ENCODE measurements at regions not wholly inside any gene's neighbourhood (a gene's known extent, or its start where the extent isn't known, plus 50 kb on each side); places are given as distances from the start of the nearest gene placed in this dataset.

DNA sequence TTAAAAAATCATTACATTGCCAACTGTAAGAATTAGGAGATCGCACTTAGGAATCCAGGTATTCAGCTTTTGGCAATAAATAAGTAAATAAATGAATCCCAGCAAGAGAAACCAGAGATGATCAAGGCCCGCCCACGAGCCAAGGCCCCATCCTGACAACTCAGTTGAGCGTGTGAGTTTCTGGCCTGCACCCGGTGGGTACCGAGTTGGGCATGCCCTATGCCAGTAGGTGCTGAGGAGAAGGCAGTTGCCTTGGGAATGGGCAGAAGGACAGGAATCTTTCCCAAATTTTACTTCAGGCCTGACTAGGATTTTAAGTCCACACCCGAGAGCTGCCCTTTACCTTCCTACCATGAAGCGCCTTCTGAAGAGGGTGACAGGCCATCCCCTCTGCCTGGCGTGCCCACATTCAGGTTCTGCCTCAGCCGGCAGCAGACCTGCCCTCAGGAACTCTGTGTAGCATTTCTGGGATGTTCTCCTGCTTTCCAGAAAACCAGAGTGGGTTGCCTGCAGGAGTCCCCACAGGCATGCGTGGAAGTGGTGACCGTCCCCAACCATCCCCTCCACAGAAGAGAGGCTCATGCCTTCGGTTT is 99.3 kb upstream of the ALDH1A3 start:
- no peaks in the 10 kb centered on the region for H3K9me3 ChIP-seq (ENCODE audit: control insufficient read depth in 2 of 2, low read length in 2 of 2)
- H3K4me3 ChIP-seq (ENCODE audit: low read length in 2 of 2), result no peak overlapping the region
- peaks cover 0 to 2% of the 10 kb centered on the region in 2 donors for H3K27me3 ChIP-seq (ENCODE audit: control insufficient read depth in 1 of 2, insufficient read depth in 2 of 2, low read length in 2 of 2)
- H3K36me3 ChIP-seq (ENCODE audit: control insufficient read depth in 2 of 2, insufficient read depth in 2 of 2, low read length in 2 of 2), result no peaks in the 10 kb centered on the region
- no peaks in the 10 kb centered on the region for H3K4me1 ChIP-seq (ENCODE audit: control insufficient read depth, insufficient read depth, low read length)
- H3K27ac ChIP-seq (ENCODE audit: low read length), result no peak overlapping the region
- no peak overlapping the region for H3K9ac ChIP-seq (ENCODE audit: low read length in 2 of 2)

DNA sequence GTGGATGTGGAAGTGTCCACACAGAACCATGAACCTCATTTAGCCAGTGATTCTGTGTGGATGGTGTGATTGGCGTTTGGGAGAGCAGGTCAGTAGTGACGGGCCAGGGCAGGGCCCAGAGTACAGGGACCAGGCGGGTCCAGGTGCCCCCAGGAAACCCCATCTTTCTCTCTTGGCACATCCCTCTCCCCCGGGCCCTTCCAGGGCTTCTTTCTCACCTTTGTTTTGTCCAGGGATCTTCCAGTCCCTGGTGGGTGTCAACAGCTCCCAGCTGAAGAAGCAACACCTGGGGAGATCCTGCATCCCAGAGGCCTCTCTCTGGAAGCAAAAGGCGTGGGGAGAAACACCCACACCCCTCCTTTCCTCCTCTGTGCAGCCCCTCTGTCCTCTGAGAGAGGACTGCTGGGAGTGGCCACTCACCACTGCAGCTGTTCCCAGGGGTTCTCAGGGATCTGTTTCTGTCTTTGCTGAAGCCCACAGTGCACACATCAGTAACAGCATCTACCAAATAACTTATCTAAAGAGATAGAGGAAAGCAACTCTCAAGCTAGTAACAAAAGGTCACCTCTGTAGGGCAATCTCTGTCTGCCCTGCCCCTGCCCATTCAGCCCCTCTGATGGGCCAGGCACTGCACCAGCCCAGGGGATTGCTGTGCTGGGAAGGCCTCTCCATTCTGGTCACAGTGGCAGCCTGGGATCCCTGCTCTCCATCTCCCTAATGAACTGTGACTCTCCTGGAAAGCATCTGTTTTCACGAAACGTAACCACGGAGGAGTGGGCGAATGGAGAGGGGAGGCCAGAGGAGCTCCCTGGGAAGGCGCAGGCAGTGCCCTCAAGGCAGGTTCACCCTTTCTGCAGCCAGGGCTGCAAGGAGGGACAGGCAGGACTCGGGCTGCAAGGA is 98.3 kb upstream of the ALDH1A3 start:
- no peak overlapping the region for H3K4me3 ChIP-seq (ENCODE audit: low read length in 2 of 2)
- no peak overlapping the region for H3K27ac ChIP-seq (ENCODE audit: low read length)
- H3K36me3 ChIP-seq (ENCODE audit: control insufficient read depth in 2 of 2, insufficient read depth in 2 of 2, low read length in 2 of 2), result no peaks in the 10 kb centered on the region
- H3K9ac ChIP-seq (ENCODE audit: low read length in 2 of 2), result no peak overlapping the region
- no peaks in the 10 kb centered on the region for H3K4me1 ChIP-seq (ENCODE audit: control insufficient read depth, insufficient read depth, low read length)
- peaks cover 0 to 2% of the 10 kb centered on the region in 2 donors for H3K27me3 ChIP-seq (ENCODE audit: control insufficient read depth in 1 of 2, insufficient read depth in 2 of 2, low read length in 2 of 2)
- H3K9me3 ChIP-seq (ENCODE audit: control insufficient read depth in 2 of 2, low read length in 2 of 2), result no peaks in the 10 kb centered on the region

DNA sequence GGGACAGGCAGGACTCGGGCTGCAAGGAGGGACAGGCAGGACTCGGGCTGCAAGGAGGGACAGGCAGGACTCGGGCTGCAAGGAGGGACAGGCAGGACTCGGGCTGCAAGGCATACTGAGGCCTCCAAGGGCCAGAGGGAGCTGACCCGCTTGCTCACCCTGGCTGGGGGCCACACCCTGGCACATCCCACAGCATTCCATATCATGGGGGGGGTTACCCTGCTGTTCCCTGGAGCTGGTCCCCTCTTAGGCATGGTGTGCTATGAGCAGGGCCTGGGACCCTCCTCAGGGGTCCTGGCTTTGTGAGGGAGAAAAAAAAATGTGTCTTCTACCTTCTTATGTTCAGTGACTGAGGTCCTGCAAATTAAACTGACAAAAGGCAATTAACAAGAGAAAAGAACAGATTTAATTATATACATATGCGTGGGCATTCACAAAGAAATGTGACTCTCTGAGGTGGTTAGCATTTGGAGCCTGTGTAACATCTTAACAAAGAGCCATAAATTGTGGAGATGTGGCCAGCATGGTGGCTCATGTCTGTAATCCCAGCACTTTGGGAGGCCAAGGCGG is 97.6 kb upstream of the ALDH1A3 start:
- H3K27me3 ChIP-seq (ENCODE audit: control insufficient read depth in 1 of 2, insufficient read depth in 2 of 2, low read length in 2 of 2), result peaks cover 0 to 2% of the 10 kb centered on the region in 2 donors
- no peak overlapping the region for H3K4me3 ChIP-seq (ENCODE audit: low read length in 2 of 2)

DNA sequence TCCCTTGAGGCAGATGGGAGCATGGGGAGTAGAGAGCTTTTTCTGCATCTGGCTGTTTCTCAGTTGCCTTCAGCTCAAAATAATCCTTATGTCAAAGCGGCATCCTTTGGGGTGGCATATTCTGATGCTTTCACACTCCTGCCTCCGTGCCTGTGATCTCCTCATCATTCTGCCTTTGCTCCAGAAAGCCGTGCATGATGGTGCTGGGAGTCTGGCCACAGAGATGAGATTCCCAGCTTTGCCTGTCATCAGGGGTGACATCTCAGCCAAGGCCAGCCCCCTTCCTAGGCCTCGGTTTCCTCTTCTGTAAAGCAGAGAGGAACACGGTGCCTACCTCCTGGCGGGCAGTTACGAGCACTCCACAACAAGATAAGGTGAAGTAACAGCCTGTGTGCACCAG is 96.3 kb upstream of the ALDH1A3 start:
- no peaks in the 10 kb centered on the region for H3K4me1 ChIP-seq (ENCODE audit: control insufficient read depth, insufficient read depth, low read length)
- no peak overlapping the region for H3K27ac ChIP-seq (ENCODE audit: low read length)
- no peaks in the 10 kb centered on the region for H3K9me3 ChIP-seq (ENCODE audit: control insufficient read depth in 2 of 2, low read length in 2 of 2)

More for the DNA sequence above, 97.6 kb upstream of the ALDH1A3 start:
- Histone ChIP-seq H3K36me3 (ENCODE audit: control insufficient read depth in 2 of 2, insufficient read depth in 2 of 2, low read length in 2 of 2) (no peaks in the 10 kb centered on the region), H3K27ac (ENCODE audit: low read length) (no peak overlapping the region), H3K9ac (ENCODE audit: low read length in 2 of 2) (no peak overlapping the region), H3K4me1 (ENCODE audit: control insufficient read depth, insufficient read depth, low read length) (no peaks in the 10 kb centered on the region), H3K9me3 (ENCODE audit: control insufficient read depth in 2 of 2, low read length in 2 of 2) (no peaks in the 10 kb centered on the region)

DNA sequence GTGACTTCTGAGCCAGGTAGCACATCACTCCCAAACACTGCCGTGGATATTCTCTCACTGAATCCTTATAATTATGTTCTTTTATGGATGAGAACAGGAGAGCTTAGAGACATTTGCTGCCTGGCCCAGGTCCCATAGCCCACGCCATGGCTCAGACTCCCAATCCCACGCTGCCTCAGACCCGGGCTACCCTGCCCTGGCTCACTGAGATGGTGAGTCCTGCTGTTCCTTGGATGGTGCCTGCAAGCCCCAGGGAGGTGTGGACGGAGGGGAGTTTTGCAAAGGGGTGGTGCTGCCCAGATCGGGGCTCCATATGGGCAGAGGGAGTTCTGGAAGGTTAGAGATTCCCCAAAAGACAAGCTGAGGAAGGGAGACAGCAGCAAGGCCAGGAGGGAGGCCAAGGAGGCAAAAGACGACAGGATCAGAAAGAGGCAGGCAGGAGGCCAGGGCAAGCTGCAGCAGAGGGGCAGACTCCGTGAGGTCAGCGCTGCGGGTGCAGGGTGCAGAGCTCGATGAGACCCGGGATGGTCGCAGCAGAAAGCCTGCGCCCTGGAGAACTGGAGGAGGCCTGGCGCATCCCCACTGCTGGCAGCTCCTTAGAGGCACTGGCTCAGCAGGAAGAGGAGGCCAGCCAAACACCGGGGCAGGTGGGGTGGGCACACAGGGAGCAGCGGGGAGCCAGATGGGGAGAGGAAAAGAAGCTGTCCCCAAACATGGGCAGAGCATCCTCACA is 95.7 kb upstream of the ALDH1A3 start:
- Histone ChIP-seq H3K4me3 (ENCODE audit: low read length in 2 of 2) (no peak overlapping the region), H3K9ac (ENCODE audit: low read length in 2 of 2) (no peak overlapping the region), H3K4me1 (ENCODE audit: control insufficient read depth, insufficient read depth, low read length) (no peaks in the 10 kb centered on the region), H3K9me3 (ENCODE audit: control insufficient read depth in 2 of 2, low read length in 2 of 2) (no peaks in the 10 kb centered on the region), H3K27me3 (ENCODE audit: control insufficient read depth in 1 of 2, insufficient read depth in 2 of 2, low read length in 2 of 2) (peaks cover 0 to 4% of the 10 kb centered on the region in 2 donors), H3K36me3 (ENCODE audit: control insufficient read depth in 2 of 2, insufficient read depth in 2 of 2, low read length in 2 of 2) (no peaks in the 10 kb centered on the region), H3K27ac (ENCODE audit: low read length) (no peak overlapping the region)

More for the DNA sequence above, 96.3 kb upstream of the ALDH1A3 start:
- H3K9ac ChIP-seq (ENCODE audit: low read length in 2 of 2), result no peak overlapping the region
- no peak overlapping the region for H3K4me3 ChIP-seq (ENCODE audit: low read length in 2 of 2)
- H3K27me3 ChIP-seq (ENCODE audit: control insufficient read depth in 1 of 2, insufficient read depth in 2 of 2, low read length in 2 of 2), result peaks cover 0 to 4% of the 10 kb centered on the region in 2 donors
- H3K36me3 ChIP-seq (ENCODE audit: control insufficient read depth in 2 of 2, insufficient read depth in 2 of 2, low read length in 2 of 2), result no peaks in the 10 kb centered on the region

DNA sequence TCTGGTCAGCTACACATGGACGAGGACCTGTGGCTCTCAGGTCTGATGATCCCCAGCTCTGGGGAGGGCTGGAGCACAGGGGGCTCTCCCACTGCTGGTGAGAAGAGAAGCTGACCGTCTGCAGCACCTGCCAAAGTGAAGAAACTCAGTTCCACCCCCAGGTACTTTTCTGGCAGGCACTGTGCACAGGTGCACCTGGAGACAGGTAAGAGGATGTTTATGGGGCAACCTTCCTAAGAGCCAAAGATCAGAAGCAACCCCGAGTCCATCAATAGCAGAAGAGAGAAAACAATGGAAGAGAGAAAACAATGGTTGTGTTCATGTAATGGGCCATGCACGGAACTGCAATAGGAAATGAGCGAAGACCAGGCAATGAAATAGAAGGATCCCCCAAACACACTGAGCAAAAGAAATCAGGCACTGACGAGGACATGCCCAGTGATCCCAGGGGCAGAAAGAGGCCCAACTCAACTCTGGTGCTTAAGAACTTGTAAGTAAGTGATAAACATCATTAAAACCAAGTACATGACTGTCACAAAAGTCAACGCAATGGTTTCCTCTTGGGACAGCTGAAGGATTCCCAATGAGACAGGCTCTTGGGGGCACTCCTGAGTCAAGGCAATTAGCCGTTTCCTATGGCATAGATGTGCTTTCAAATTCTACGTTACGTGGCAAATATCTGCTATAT is 95.0 kb upstream of the ALDH1A3 start:
- Histone ChIP-seq H3K4me3 (ENCODE audit: low read length in 2 of 2) (no peak overlapping the region), H3K4me1 (ENCODE audit: control insufficient read depth, insufficient read depth, low read length) (no peaks in the 10 kb centered on the region), H3K9me3 (ENCODE audit: control insufficient read depth in 2 of 2, low read length in 2 of 2) (no peaks in the 10 kb centered on the region), H3K27me3 (ENCODE audit: control insufficient read depth in 1 of 2, insufficient read depth in 2 of 2, low read length in 2 of 2) (peaks cover 0 to 4% of the 10 kb centered on the region in 2 donors), H3K36me3 (ENCODE audit: control insufficient read depth in 2 of 2, insufficient read depth in 2 of 2, low read length in 2 of 2) (no peaks in the 10 kb centered on the region), H3K9ac (ENCODE audit: low read length in 2 of 2) (no peak overlapping the region), H3K27ac (ENCODE audit: low read length) (no peak overlapping the region)

DNA sequence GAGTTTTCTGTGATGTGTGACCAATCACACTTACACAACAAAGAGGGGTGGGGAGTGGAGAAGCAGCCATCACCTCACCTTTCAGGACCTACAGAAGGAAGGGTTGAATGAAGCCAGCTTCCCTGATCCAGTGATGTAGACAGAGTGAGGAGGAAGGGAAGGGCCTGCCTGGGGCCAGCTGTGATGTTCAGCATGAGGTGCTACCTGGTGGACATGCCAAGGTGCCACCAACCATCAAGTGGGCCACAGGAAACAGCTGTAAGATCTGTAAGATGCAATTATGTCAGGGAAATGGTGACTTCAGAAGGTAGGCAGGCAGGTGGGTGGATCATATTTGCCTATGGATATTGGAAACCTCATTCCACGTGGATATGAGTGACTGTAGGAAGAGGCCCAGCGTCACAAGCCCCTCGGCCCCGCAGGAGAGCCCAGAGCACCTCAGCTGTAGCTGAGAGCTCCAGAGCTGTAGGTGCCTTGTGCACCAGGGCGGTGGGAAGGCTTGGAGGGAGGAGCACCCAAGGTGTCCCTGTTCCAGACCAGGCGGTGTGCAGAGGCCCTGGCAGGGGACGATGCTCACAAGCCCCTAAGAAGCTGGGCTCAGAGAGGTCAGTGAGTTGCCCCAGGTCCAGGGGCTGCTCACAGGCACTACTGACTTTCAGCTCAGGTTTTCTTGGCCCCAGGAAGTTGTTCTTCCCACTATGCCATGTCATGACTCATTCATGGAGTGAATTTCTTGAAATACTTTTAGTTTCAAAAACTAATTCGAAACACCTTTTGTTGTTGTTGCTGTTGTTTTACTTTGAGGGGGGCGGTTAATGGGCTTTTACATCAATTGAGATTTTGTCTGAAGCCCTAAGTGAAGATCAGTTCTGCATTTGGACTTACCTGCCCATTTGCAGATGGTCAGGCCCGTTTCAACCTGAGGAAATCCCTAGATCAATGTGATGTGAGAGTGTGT is 94.2 kb upstream of the ALDH1A3 start:
- no peaks in the 10 kb centered on the region for H3K4me1 ChIP-seq (ENCODE audit: control insufficient read depth, insufficient read depth, low read length)
- no peak overlapping the region for H3K9ac ChIP-seq (ENCODE audit: low read length in 2 of 2)
- no peak overlapping the region for H3K27ac ChIP-seq (ENCODE audit: low read length)
- no peak overlapping the region for H3K4me3 ChIP-seq (ENCODE audit: low read length in 2 of 2)
- H3K27me3 ChIP-seq (ENCODE audit: control insufficient read depth in 1 of 2, insufficient read depth in 2 of 2, low read length in 2 of 2), result peaks cover 0 to 2% of the 10 kb centered on the region in 2 donors
- no peaks in the 10 kb centered on the region for H3K9me3 ChIP-seq (ENCODE audit: control insufficient read depth in 2 of 2, low read length in 2 of 2)
- H3K36me3 ChIP-seq (ENCODE audit: control insufficient read depth in 2 of 2, insufficient read depth in 2 of 2, low read length in 2 of 2), result no peaks in the 10 kb centered on the region

DNA sequence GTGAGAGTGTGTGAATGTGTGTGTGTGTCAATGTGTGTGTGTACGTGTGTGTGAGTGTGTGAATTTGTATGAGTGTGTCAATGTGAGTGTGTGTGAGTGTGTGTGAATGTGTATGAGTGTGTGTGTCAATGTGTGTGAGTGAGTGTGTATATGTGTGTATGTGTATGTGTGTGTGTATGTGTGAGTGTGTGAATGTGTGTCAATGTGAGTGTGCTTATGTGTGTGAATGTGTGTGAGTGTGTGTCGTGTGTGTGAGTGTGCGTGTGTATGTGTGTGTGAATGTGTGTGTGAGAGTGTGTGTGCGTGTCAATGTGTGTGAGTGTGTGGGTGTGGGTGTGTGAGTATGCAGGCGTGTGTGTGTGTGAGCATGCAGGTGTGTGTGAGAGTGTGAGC is 93.5 kb upstream of the ALDH1A3 start:
- H3K9ac ChIP-seq (ENCODE audit: low read length in 2 of 2), result no peak overlapping the region
- no peaks in the 10 kb centered on the region for H3K9me3 ChIP-seq (ENCODE audit: control insufficient read depth in 2 of 2, low read length in 2 of 2)
- no peak overlapping the region for H3K27ac ChIP-seq (ENCODE audit: low read length)
- no peaks in the 10 kb centered on the region for H3K4me1 ChIP-seq (ENCODE audit: control insufficient read depth, insufficient read depth, low read length)
- H3K4me3 ChIP-seq (ENCODE audit: low read length in 2 of 2), result no peak overlapping the region
- H3K27me3 ChIP-seq (ENCODE audit: control insufficient read depth in 1 of 2, insufficient read depth in 2 of 2, low read length in 2 of 2), result peaks cover 0 to 2% of the 10 kb centered on the region in 2 donors
- H3K36me3 ChIP-seq (ENCODE audit: control insufficient read depth in 2 of 2, insufficient read depth in 2 of 2, low read length in 2 of 2), result no peaks in the 10 kb centered on the region

DNA sequence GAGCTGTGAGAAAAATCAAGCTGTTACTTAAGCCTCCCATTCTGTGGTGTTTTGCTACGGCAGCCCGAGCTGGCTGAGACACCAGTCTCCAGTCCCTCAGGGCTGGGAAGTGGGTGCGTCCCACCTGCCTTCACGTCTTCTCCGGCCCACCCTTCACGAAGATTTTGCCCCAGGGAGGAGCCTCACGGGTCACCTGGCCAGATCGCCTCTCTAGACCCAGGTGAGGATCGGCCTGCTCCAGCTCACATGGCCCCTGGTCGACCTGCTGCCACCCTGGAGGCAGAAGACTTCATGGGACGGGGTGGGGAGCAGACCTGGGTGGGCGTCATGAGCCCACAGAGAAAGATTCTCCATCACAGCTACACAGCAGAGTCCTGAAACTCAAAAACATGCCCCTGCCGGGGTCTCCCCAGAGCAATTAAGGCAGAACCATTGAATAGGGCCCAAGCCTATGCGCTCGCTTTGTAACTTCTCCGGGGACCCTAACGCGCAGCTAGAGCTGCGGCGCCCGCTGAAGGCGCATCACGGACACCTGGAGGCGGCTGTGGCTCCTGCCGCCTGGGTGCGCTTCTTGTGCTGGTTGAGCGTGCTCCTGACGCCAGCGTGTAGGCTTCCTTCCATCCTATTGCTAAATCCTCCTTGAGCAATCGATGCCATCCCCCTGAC is 92.6 kb upstream of the ALDH1A3 start:
- no peak overlapping the region for H3K9ac ChIP-seq (ENCODE audit: low read length in 2 of 2)
- no peak overlapping the region for H3K27ac ChIP-seq (ENCODE audit: low read length)
- no peak overlapping the region for H3K4me3 ChIP-seq (ENCODE audit: low read length in 2 of 2)
- no peaks in the 10 kb centered on the region for H3K4me1 ChIP-seq (ENCODE audit: control insufficient read depth, insufficient read depth, low read length)
- H3K36me3 ChIP-seq (ENCODE audit: control insufficient read depth in 2 of 2, insufficient read depth in 2 of 2, low read length in 2 of 2), result no peaks in the 10 kb centered on the region
- no peaks in the 10 kb centered on the region for H3K9me3 ChIP-seq (ENCODE audit: control insufficient read depth in 2 of 2, low read length in 2 of 2)
- H3K27me3 ChIP-seq (ENCODE audit: control insufficient read depth in 1 of 2, insufficient read depth in 2 of 2, low read length in 2 of 2), result peaks cover 0 to 2% of the 10 kb centered on the region in 2 donors
